ENCODE measurements at regions not wholly inside any gene's neighbourhood (a gene's known extent, or its start where the extent isn't known, plus 50 kb on each side); places are given as distances from the start of the nearest gene placed in this dataset.

DNA sequence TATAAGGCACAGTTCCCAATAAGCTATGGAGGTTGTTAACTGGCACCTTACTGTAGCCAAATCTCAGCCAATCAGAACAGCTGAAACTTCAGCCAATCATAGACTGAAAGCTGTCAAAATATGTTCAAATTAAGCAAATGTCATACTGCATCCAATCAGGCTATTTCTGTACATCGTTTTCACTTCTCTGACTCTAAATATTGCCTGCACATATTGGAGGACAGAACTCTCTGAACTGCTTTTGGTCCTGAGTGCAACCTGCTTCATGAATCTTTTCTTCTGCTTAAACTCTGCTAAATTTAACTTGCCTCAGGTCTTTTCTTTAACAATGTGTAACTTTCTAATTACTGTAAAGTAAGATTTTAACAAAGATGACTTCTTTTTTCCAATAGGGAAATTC lies 1198.9 kb upstream of the PCDH7 start:
- DNase-seq (ENCODE audit: insufficient read length), result no peak
- no peak for FAIRE-seq
- TF ChIP-seq TAF1 (IDR thresholded peaks at IDR 0.05; ENCODE audit: borderline replicate concordance, low read depth, low read length) (no peak), POLR2AphosphoS5 (IDR thresholded peaks at IDR 0.05; ENCODE audit: low read depth, low read length) (no peak)

DNA sequence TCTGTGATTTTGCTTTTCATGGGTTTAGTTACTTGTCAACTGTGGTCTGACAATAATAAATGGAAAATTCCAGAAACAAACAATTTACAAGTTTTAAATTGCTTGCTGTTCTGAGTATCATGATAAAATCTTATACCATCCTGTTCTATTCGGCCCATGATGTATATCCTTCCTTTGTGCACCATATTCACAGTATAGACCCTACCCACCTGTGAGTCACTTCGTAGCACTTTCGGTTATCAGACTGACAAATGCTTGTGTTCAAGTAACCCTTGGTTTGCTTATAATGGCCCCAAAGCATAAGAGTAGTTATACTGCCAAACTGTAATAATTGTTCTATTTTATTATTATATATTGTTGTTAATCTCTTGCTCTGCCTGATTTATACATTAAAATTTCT lies 1183.4 kb upstream of the PCDH7 start:
- no peak for FAIRE-seq
- no peak for TF ChIP-seq POLR2A (IDR thresholded peaks at IDR 0.05; ENCODE audit: low read depth, low read length)
- TF ChIP-seq TAF1 (IDR thresholded peaks at IDR 0.05; ENCODE audit: borderline replicate concordance, low read depth, low read length), result no peak
- TF ChIP-seq POLR2AphosphoS5 (IDR thresholded peaks at IDR 0.05; ENCODE audit: low read depth, low read length), result no peak

DNA sequence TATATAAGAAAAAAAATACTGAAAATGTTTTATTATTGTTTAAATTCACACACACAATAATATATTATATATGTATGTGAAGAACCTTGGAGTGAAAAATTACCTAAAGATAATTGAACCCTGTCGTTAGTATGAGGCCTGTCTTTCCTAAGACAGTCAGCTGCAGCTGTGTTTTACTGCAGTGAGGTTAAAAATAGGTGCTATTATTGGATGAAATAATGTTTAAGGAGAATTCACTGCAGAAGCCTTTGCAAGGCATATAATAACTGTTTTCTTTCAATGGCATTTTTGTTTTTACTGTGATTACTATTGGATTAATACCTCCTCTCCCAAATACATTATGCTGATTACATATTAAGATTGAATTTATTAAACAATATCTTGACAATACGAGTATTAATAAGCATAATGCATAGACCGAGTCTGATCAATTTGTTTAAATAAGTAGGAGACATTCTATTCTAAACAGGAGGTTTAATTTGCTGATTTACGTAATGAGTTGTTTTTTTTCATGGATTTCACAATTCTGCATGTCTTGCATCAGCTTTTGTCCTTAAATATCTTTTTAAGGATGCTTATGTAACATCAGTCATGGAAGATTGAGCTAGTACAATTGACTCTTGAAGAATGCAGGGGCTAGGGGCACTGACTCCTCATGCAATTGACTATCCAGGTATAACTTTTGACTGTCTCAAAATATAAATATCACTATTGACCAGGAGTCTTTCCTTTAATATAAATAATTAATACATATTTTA lies 1181.1 kb upstream of the PCDH7 start:
- FAIRE-seq (no peak), DNase-seq (ENCODE audit: insufficient read length) (no peak)
- TF ChIP-seq TAF1 (IDR thresholded peaks at IDR 0.05; ENCODE audit: borderline replicate concordance, low read depth, low read length), result no peak
- no peak for TF ChIP-seq POLR2A (IDR thresholded peaks at IDR 0.05; ENCODE audit: low read depth, low read length)
- TF ChIP-seq POLR2AphosphoS5 (IDR thresholded peaks at IDR 0.05; ENCODE audit: low read depth, low read length), result no peak

More for the DNA sequence above, 1183.4 kb upstream of the PCDH7 start:
- no peak for DNase-seq (ENCODE audit: insufficient read length)

DNA sequence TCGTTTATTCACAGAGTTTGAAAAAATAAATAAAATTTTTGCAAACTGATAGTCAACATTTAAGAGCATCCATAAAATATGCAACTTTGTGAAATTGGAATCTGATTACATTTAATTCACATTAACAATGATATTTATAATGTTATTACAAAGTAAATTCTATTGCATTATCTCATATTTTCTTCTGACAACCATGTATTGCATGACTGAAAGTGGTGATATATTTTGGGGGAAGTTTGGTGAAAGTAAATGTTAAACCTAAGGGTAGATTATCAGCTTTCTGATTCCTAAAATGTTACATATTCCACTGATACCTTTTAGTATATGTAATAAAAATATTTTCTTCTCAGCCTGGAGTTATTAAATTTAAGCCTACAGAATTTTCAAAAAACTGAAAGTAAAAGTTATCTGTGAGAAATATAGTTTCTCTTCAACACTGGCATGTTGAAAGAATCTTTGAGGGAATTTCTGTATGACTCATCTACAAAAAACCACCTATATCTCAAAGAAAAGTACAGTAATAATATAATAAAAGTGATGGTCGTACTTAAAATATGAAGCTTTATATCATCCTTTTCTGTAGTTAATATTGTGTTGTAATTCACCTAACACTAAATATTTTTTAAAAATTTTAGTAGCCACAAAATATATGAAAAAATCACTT lies 1179.6 kb upstream of the PCDH7 start:
- no peak for FAIRE-seq
- TF ChIP-seq POLR2AphosphoS5 (IDR thresholded peaks at IDR 0.05; ENCODE audit: low read depth, low read length), result no peak
- TF ChIP-seq TAF1 (IDR thresholded peaks at IDR 0.05; ENCODE audit: borderline replicate concordance, low read depth, low read length), result no peak
- TF ChIP-seq POLR2A (IDR thresholded peaks at IDR 0.05; ENCODE audit: low read depth, low read length), result no peak
- no peak for DNase-seq (ENCODE audit: insufficient read length)

DNA sequence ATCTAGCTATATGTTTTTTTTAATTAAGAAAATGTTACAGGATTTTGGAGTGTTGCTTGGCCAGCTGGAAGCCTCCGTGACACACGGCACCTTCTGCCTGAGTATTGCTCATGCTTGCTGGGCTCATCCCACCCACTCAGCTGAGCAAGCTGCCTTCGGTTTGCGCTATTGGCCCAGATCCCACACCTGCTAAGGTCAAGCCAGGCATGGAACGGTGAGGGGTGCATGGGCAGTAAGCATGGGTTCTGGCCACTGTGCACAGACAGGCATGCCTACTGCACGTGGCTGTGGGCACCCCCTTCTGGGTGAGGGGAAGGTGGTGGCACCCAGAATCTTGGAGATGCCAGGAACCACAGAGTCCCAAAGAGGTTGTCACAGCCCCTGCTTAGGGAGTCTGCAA lies 1178.4 kb upstream of the PCDH7 start:
- no peak for FAIRE-seq
- no peak for DNase-seq (ENCODE audit: insufficient read length)
- TF ChIP-seq TAF1 (IDR thresholded peaks at IDR 0.05; ENCODE audit: borderline replicate concordance, low read depth, low read length) (no peak), POLR2AphosphoS5 (IDR thresholded peaks at IDR 0.05; ENCODE audit: low read depth, low read length) (no peak), POLR2A (IDR thresholded peaks at IDR 0.05; ENCODE audit: low read depth, low read length) (no peak)

DNA sequence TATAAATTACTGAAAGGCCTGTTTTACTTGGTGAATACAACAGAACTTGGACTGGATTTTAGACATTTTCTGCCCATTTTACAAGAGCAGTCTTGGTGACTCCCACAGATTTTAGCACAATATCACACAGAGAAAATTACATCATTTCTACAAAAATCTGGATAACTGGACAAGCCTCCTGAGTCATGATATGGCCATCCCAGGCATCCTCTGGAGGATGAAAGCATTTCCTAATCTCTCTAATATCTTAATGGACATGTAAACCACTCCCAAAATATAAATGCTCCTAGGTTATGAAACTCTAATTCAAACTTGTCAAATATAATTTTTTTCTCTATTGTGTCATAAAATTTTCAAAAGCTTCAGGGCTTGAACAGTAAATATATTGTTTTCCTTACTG lies 1170.8 kb upstream of the PCDH7 start:
- DNase-seq (ENCODE audit: insufficient read length) (no peak), FAIRE-seq (no peak)
- TF ChIP-seq TAF1 (IDR thresholded peaks at IDR 0.05; ENCODE audit: borderline replicate concordance, low read depth, low read length) (no peak), POLR2AphosphoS5 (IDR thresholded peaks at IDR 0.05; ENCODE audit: low read depth, low read length) (no peak), POLR2A (IDR thresholded peaks at IDR 0.05; ENCODE audit: low read depth, low read length) (no peak)

DNA sequence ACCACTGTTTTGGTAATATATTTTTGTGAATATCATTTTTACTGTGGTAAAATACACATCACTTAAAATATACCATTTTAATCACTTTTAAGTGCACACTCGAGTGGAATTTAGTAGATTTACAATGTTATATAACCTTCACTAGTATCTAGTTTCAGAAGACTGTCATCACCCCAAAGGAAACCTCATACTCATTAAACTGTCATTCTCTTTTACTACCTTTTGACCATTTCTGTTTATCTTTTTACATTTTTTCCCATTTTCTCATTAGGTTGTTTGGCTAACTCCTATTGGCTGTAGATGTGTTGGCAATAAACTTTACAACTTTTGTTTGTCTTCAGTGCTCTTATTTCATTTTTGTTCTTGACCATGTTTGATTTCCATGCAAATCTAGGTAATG lies 1168.3 kb upstream of the PCDH7 start:
- DNase-seq (ENCODE audit: insufficient read length) (no peak), FAIRE-seq (no peak)
- no peak for TF ChIP-seq TAF1 (IDR thresholded peaks at IDR 0.05; ENCODE audit: borderline replicate concordance, low read depth, low read length)
- no peak for TF ChIP-seq POLR2AphosphoS5 (IDR thresholded peaks at IDR 0.05; ENCODE audit: low read depth, low read length)
- TF ChIP-seq POLR2A (IDR thresholded peaks at IDR 0.05; ENCODE audit: low read depth, low read length), result no peak

DNA sequence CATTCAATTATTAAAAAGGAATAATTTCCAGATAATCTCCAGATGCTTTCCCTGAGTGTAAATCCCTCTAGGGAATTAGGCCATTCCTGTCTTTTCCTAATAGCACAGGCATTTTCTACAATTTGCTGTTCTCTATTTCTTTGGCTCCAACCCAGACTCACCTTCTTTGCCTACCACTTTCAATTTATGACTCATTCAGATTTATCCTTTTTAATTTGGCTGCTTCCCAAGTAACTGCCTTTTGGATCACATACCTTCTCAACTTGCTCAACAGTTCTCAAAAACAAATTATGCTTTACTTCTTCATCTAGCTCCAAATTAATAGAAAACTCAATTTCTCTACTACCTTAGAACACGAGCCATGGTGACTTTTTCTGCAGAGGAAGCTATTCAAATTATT lies 1166.3 kb upstream of the PCDH7 start:
- TF ChIP-seq POLR2A (IDR thresholded peaks at IDR 0.05; ENCODE audit: low read depth, low read length), result no peak
- TF ChIP-seq TAF1 (IDR thresholded peaks at IDR 0.05; ENCODE audit: borderline replicate concordance, low read depth, low read length), result no peak
- TF ChIP-seq POLR2AphosphoS5 (IDR thresholded peaks at IDR 0.05; ENCODE audit: low read depth, low read length), result no peak
- FAIRE-seq, result no peak
- DNase-seq (ENCODE audit: insufficient read length), result no peak

DNA sequence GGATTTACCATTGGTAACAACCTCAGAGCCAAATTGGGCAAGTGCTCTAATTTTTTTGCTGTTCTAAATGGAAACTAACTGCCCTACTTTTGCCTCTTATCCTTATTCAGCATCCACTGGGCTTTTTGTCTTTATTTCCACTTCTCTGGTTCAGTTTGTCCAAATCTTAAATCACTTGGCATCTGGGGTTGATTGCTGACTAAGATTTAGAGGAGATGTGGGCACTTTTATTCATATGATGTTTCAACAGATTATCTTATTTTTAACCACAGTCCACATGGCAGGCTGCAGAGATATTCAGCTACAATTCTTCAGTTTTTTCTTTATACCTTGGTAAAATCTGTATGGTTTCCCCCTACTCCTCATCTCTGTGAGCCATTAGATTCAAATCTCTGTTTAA lies 1161.4 kb upstream of the PCDH7 start:
- no peak for TF ChIP-seq TAF1 (IDR thresholded peaks at IDR 0.05; ENCODE audit: borderline replicate concordance, low read depth, low read length)
- TF ChIP-seq POLR2AphosphoS5 (IDR thresholded peaks at IDR 0.05; ENCODE audit: low read depth, low read length), result no peak
- no peak for TF ChIP-seq POLR2A (IDR thresholded peaks at IDR 0.05; ENCODE audit: low read depth, low read length)
- no peak for FAIRE-seq

DNA sequence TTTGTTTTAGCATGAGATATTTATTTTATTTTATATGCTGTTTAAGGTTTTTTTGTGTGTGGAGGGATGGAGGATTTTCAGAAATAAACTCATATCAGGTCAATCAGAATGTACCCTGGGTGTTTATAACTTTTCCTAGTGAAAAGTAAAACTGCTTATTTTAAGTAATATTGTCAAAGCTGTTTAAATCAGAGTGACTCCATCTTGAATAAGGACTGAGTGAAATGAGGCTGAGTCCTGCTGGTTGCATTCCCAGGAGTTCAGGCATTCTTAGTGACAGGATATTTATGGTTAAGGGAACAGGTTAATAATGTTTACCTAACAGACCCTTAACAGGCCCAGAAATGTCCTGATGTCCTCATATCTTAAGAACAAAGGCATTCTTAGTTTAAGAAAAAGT lies 1160.9 kb upstream of the PCDH7 start:
- no peak for FAIRE-seq
- TF ChIP-seq POLR2AphosphoS5 (IDR thresholded peaks at IDR 0.05; ENCODE audit: low read depth, low read length) (no peak), POLR2A (IDR thresholded peaks at IDR 0.05; ENCODE audit: low read depth, low read length) (no peak), TAF1 (IDR thresholded peaks at IDR 0.05; ENCODE audit: borderline replicate concordance, low read depth, low read length) (no peak)

More for the DNA sequence above, 1161.4 kb upstream of the PCDH7 start:
- no peak for DNase-seq (ENCODE audit: insufficient read length)

DNA sequence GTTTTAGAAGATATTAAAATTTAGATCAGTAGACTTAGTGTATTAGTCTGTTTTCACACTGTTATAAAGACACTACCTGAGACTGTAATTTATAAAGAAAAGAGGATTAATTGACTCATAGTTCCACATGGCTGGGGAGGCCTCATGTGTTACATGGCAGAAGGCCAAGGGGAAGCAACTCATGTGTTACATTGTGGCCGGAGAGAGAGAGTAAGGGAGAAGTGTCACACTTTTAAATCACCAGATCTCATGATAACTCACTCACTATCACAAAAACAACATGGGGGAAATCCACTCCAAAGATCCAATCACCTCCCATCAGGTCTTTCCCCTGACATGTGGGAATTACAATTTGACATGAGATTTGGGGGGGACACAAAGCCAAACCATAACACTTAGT lies 1159.7 kb upstream of the PCDH7 start:
- TF ChIP-seq POLR2A (IDR thresholded peaks at IDR 0.05; ENCODE audit: low read depth, low read length), result no peak
- DNase-seq (ENCODE audit: insufficient read length) (no peak), FAIRE-seq (no peak)

More for the DNA sequence above, 1160.9 kb upstream of the PCDH7 start:
- DNase-seq (ENCODE audit: insufficient read length), result no peak

DNA sequence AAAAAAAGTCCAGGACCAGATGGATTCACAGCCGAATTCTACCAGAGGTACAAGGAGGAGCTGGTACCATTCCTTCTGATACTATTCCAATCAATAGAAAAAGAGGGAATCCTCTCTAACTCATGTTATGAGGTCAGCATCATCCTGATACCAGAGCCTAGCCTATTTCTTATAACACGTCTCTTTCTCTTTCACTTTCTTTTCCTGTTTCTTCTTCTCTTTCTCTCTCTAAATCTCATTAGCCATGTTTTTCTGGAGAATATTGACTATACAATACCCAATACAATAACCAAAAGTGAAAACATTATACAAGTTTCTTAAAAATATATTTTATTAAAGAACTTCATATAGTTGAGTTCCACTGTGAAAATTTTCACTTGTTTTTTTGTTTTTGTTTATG lies 1154.9 kb upstream of the PCDH7 start:
- DNase-seq (ENCODE audit: insufficient read length) (no peak), FAIRE-seq (no peak)
- TF ChIP-seq TAF1 (IDR thresholded peaks at IDR 0.05; ENCODE audit: borderline replicate concordance, low read depth, low read length) (no peak), POLR2A (IDR thresholded peaks at IDR 0.05; ENCODE audit: low read depth, low read length) (no peak), POLR2AphosphoS5 (IDR thresholded peaks at IDR 0.05; ENCODE audit: low read depth, low read length) (no peak)
